ENCODE measurements at regions not wholly inside any gene's neighbourhood (a gene's known extent, or its start where the extent isn't known, plus 50 kb on each side); places are given as distances from the start of the nearest gene placed in this dataset.

GRCh38 chr19:28838909-28839308 is 374.0 kb downstream of the UQCRFS1 start:
- DNase-seq (no peak), ATAC-seq (no peak)
- intact Hi-C loops (cut with DNase I): no loop called here
- Histone ChIP-seq H3K36me3 (replicated peaks in 1 of 2; ENCODE audit: insufficient read depth in 1 of 2, low read depth in 2 of 2) (no peaks in the 10 kb centered on the region), H3K4me3 (no peak overlapping the region), H3K27ac (no peak overlapping the region), H3K9me3 (no peaks in the 10 kb centered on the region), H3K27me3 (no peaks in the 10 kb centered on the region), H3K4me1 (no peaks in the 10 kb centered on the region)
- TF ChIP-seq, protein P1, sequence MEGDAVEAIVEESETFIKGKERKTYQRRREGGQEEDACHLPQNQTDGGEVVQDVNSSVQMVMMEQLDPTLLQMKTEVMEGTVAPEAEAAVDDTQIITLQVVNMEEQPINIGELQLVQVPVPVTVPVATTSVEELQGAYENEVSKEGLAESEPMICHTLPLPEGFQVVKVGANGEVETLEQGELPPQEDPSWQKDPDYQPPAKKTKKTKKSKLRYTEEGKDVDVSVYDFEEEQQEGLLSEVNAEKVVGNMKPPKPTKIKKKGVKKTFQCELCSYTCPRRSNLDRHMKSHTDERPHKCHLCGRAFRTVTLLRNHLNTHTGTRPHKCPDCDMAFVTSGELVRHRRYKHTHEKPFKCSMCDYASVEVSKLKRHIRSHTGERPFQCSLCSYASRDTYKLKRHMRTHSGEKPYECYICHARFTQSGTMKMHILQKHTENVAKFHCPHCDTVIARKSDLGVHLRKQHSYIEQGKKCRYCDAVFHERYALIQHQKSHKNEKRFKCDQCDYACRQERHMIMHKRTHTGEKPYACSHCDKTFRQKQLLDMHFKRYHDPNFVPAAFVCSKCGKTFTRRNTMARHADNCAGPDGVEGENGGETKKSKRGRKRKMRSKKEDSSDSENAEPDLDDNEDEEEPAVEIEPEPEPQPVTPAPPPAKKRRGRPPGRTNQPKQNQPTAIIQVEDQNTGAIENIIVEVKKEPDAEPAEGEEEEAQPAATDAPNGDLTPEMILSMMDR (IDR thresholded peaks at IDR 0.05): no peak
- TF ChIP-seq POLR2A (IDR thresholded peaks at IDR 0.05): no peak
- WGBS, 2 donors: 31 to 46% methylated on average over 4 to 5 of the region's 5 CpGs

- no peak for DNase-seq
- WGBS, 2 donors: 20 to 45% methylated on average over 7 of the region's 7 CpGs
- Histone ChIP-seq H3K27ac (no peak overlapping the region), H3K4me1 (no peaks in the 10 kb centered on the region), H3K36me3 (replicated peaks in 1 of 2; ENCODE audit: insufficient read depth in 1 of 2, low read depth in 2 of 2) (no peaks in the 10 kb centered on the region), H3K9me3 (no peaks in the 10 kb centered on the region), H3K27me3 (no peaks in the 10 kb centered on the region), H3K4me3 (no peak overlapping the region)
- TF ChIP-seq, protein P1 (IDR thresholded peaks at IDR 0.05): no peak
- no peak for TF ChIP-seq POLR2A (IDR thresholded peaks at IDR 0.05)
- ATAC-seq: no peak
- intact Hi-C loops (cut with DNase I): no loop called here
Observed at GRCh38 chr19:28836421-28836820, 376.5 kb downstream of the UQCRFS1 start.

DNA sequence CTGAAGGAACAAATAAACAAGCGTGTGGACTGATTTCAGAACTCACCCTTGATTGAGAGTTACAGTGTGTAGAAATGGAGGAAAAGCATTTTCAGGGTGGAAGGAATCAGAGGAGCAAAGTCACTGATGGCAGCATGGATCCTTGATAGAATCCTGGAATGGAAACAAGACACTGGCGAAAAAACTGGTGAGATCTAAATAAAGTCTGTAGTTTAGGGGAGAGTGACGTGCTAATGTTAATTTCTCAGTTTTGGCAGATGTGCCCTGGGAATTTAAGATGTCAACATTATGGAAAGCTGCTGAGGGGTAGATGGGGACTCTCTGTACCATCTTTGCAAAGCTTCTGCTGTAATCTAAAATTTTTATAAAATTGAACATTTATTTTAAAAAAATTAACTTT is 378.0 kb downstream of the UQCRFS1 start:
- H3K27ac ChIP-seq: no peak overlapping the region
- TF ChIP-seq POLR2A (IDR thresholded peaks at IDR 0.05): no peak
- TF ChIP-seq, protein P1 (IDR thresholded peaks at IDR 0.05): no peak
- H3K4me1 ChIP-seq: no peaks in the 10 kb centered on the region
- H3K4me3 ChIP-seq: no peak overlapping the region
- DNase-seq (no peak), ATAC-seq (no peak)
- no peaks in the 10 kb centered on the region for H3K36me3 ChIP-seq (replicated peaks in 1 of 2; ENCODE audit: insufficient read depth in 1 of 2, low read depth in 2 of 2)
- intact Hi-C loops (cut with DNase I): no loop called here
- 54 to 63% methylated on average over 3 of the region's 3 CpGs for WGBS, 2 donors
- no peaks in the 10 kb centered on the region for H3K27me3 ChIP-seq
- no peaks in the 10 kb centered on the region for H3K9me3 ChIP-seq

GRCh38 chr19:28831462-28831861 is 381.5 kb downstream of the UQCRFS1 start:
- DNase-seq: no peak
- 81 to 84% methylated on average over 5 of the region's 5 CpGs for WGBS, 2 donors
- Histone ChIP-seq H3K27ac (no peak overlapping the region), H3K4me3 (no peak overlapping the region), H3K4me1 (no peaks in the 10 kb centered on the region), H3K36me3 (replicated peaks in 1 of 2; ENCODE audit: insufficient read depth in 1 of 2, low read depth in 2 of 2) (no peaks in the 10 kb centered on the region), H3K9me3 (no peaks in the 10 kb centered on the region), H3K27me3 (no peaks in the 10 kb centered on the region)
- TF ChIP-seq, protein P1 (IDR thresholded peaks at IDR 0.05): no peak
- TF ChIP-seq POLR2A (IDR thresholded peaks at IDR 0.05): no peak
- no peak for ATAC-seq
- intact Hi-C loops (cut with DNase I): no loop called here

DNA sequence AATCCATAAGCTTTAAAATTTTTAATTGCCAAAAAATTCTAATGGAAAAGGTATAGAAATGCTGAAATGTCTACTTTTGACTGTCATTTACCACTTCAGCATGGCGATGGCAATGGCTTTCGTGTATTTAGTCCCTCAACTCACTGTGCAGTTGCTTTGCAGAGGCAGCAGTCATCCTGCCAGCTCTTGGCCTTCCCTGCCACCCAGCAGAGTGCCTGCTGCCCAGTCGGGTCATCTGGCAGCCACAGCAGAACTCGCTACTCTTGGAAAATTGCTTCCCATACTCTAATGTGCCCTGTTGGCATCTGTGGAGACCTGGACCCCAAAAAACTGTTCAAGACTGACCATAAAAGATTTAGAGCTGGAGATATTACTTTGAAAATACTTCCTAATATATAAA is 383.2 kb downstream of the UQCRFS1 start:
- intact Hi-C loops (cut with DNase I): no loop called here

More for the DNA sequence above, 383.2 kb downstream of the UQCRFS1 start:
- Histone ChIP-seq H3K36me3 (replicated peaks in 1 of 2; ENCODE audit: insufficient read depth in 1 of 2, low read depth in 2 of 2) (no peaks in the 10 kb centered on the region), H3K9me3 (no peaks in the 10 kb centered on the region), H3K4me3 (no peak overlapping the region), H3K4me1 (no peaks in the 10 kb centered on the region), H3K27me3 (no peaks in the 10 kb centered on the region), H3K27ac (no peak overlapping the region)
- DNase-seq (no peak), ATAC-seq (no peak)
- 52 to 78% methylated on average over 4 of the region's 4 CpGs for WGBS, 2 donors
- TF ChIP-seq, protein P1 (IDR thresholded peaks at IDR 0.05): no peak
- TF ChIP-seq POLR2A (IDR thresholded peaks at IDR 0.05): no peak
